ENCODE measurements at regions not wholly inside any gene's neighbourhood (a gene's known extent, or its start where the extent isn't known, plus 50 kb on each side); places are given as distances from the start of the nearest gene placed in this dataset.

DNA sequence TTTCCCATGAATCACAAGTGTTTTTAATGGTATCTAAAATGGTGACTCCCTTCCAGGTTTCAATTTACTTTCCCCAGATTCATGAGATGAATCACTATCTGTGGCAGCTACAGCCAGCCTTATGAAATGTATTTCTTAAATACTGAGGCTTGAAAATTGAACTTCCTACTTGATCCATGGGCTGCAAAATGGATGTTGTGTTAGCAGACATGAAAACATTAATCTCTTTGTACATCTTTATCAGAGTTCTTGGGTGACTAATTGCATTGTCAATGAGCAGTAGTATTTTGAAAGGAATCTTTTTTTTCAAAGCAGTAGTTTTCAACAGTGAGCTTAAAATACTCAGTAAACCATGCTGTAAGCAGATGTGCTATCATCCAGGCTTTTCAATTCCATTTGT is 250.8 kb downstream of the SLC6A15 start:
- TF ChIP-seq, protein P1, sequence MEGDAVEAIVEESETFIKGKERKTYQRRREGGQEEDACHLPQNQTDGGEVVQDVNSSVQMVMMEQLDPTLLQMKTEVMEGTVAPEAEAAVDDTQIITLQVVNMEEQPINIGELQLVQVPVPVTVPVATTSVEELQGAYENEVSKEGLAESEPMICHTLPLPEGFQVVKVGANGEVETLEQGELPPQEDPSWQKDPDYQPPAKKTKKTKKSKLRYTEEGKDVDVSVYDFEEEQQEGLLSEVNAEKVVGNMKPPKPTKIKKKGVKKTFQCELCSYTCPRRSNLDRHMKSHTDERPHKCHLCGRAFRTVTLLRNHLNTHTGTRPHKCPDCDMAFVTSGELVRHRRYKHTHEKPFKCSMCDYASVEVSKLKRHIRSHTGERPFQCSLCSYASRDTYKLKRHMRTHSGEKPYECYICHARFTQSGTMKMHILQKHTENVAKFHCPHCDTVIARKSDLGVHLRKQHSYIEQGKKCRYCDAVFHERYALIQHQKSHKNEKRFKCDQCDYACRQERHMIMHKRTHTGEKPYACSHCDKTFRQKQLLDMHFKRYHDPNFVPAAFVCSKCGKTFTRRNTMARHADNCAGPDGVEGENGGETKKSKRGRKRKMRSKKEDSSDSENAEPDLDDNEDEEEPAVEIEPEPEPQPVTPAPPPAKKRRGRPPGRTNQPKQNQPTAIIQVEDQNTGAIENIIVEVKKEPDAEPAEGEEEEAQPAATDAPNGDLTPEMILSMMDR (IDR thresholded peaks at IDR 0.05; ENCODE audit: low read depth, low read length, missing control alignments): no peak
- no peak overlapping the region for H3K4me3 ChIP-seq (ENCODE audit: low read depth, low read length)
- DNase-seq (ENCODE audit: low read depth): no peak

- DNase-seq (ENCODE audit: low read depth): no peak
- TF ChIP-seq, protein P1 (IDR thresholded peaks at IDR 0.05; ENCODE audit: low read depth, low read length, missing control alignments): no peak
- H3K4me3 ChIP-seq (ENCODE audit: low read depth, low read length): no peak overlapping the region
These were observed 252.5 kb downstream of the SLC6A15 start for GRCh38 chr12:84660139-84660538.

GRCh38 chr12:84658877-84659276 is 253.7 kb downstream of the SLC6A15 start:
- TF ChIP-seq, protein P1 (IDR thresholded peaks at IDR 0.05; ENCODE audit: low read depth, low read length, missing control alignments): no peak
- no peak overlapping the region for H3K4me3 ChIP-seq (ENCODE audit: low read depth, low read length)
- no peak for DNase-seq (ENCODE audit: low read depth)

- no peak overlapping the region for H3K4me3 ChIP-seq (ENCODE audit: low read depth, low read length)
- no peak for DNase-seq (ENCODE audit: low read depth)
- TF ChIP-seq, protein P1 (IDR thresholded peaks at IDR 0.05; ENCODE audit: low read depth, low read length, missing control alignments): no peak
These were observed 255.9 kb downstream of the SLC6A15 start for GRCh38 chr12:84656705-84657104.

DNA sequence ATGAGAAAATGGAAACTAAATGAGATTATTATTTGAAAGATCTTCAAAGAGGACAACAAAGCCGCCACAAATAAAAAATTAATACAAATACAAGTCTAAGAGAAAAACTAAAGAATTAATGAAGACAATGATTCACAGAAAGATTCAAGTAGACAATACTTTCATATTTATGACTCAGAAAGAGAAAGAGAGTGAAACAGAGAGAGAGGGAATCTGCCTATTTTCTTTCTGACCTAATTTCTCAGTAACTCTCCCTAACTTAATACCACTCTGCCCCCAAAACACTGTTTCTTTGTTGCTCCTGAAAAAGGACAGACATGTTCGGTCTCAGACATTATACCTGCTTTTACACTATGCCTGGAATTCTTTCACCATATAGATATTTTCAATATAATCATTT is 259.1 kb downstream of the SLC6A15 start:
- DNase-seq (ENCODE audit: low read depth): no peak
- no peak overlapping the region for H3K4me3 ChIP-seq (ENCODE audit: low read depth, low read length)
- TF ChIP-seq, protein P1 (IDR thresholded peaks at IDR 0.05; ENCODE audit: low read depth, low read length, missing control alignments): no peak

- TF ChIP-seq, protein P1 (IDR thresholded peaks at IDR 0.05; ENCODE audit: low read depth, low read length, missing control alignments): no peak
These were observed 264.2 kb downstream of the SLC6A15 start for GRCh38 chr12:84648425-84648824.

DNA sequence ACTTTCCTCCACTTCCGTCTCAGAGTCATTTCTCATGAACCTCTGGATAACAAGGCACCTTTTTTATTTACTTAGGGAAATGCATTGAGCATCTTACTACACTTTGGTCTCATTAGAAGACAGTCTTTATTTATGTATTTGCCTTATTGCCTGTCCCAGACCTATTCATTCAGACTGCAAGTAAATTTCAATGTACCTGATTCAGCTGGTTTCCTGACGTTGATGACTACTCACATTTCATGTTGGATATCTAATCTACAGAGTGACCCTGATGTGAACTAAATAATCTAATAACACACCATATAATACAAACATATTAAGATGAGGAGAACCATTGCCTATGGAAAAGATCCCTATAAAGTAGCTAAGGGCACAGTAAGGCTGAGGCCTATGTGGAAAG is 267.7 kb downstream of the SLC6A15 start:
- H3K4me3 ChIP-seq (ENCODE audit: low read depth, low read length): no peak overlapping the region
- no peak for DNase-seq (ENCODE audit: low read depth)
- TF ChIP-seq, protein P1 (IDR thresholded peaks at IDR 0.05; ENCODE audit: low read depth, low read length, missing control alignments): no peak

More at GRCh38 chr12:84648425-84648824, 264.2 kb downstream of the SLC6A15 start:
- H3K4me3 ChIP-seq (ENCODE audit: low read depth, low read length): no peak overlapping the region
- DNase-seq (ENCODE audit: low read depth): no peak
